Astrocyte (in vitro differentiated cells and primary cell): ENCODE measurements at regions not wholly inside any gene's neighbourhood (a gene's known extent, or its start where the extent isn't known, plus 50 kb on each side); places are given as distances from the start of the nearest gene placed in this dataset.
"Not testable (repeated sequence)": the region's sequence is repeated elsewhere in the genome, so short reads cannot be mapped to it uniquely, and the experiment has no call there.

Experiments
- DNase-seq: peaks from one replicate; pipeline ENCODE4 v3.0.0-alpha.2; 2010; ENCODE audit warnings: low read depth
- FAIRE-seq: peaks from 2 replicates; lab custom pipeline; 2011; peaks lifted over from hg19 to GRCh38; lab: Jason Lieb, UNC
- H2AFZ ChIP-seq: 2 replicates; pipeline ENCODE4 v1.6.0; 2012; ENCODE audit warnings: low read depth, low read length, inconsistent platforms
- H3K27ac ChIP-seq: 2 replicates; pipeline ENCODE4 v1.5.1; 2011; ENCODE audit warnings: low read depth, low read length, inconsistent platforms
- H3K27me3 ChIP-seq: 2 replicates; pipeline ENCODE4 v1.6.0; 2011; ENCODE audit warnings: low read length, inconsistent platforms; ENCODE audit not compliant: insufficient read depth
- H3K36me3 ChIP-seq: 2 replicates; pipeline ENCODE4 v1.5.1; 2011; ENCODE audit warnings: low read length, inconsistent platforms; ENCODE audit not compliant: insufficient read depth
- H3K4me1 ChIP-seq: 2 replicates; pipeline ENCODE4 v1.5.1; 2011; ENCODE audit warnings: low read length, inconsistent platforms; ENCODE audit not compliant: insufficient read depth
- H3K4me2 ChIP-seq: 2 replicates; pipeline ENCODE4 v1.6.0; 2012; ENCODE audit warnings: low read length, inconsistent platforms
- H3K4me3 ChIP-seq: 2 replicates; pipeline ENCODE4 v1.5.1; 2011; ENCODE audit warnings: low read depth, mild to moderate bottlenecking, low read length, inconsistent platforms; ENCODE audit not compliant: insufficient read depth
- H3K79me2 ChIP-seq: 2 replicates; pipeline ENCODE4 v1.6.0; 2012; ENCODE audit warnings: mild to moderate bottlenecking, low read length, inconsistent platforms; ENCODE audit not compliant: insufficient read depth
- H3K9ac ChIP-seq: 2 replicates; pipeline ENCODE4 v1.6.0; 2012; ENCODE audit warnings: mild to moderate bottlenecking, low read length, inconsistent platforms
- H3K9me3 ChIP-seq: 2 replicates; pipeline ENCODE4 v1.5.1; 2012; ENCODE audit warnings: low read depth, mild to moderate bottlenecking, low read length, inconsistent platforms; ENCODE audit not compliant: insufficient read depth
- H4K20me1 ChIP-seq: 2 replicates; pipeline ENCODE4 v1.6.0; 2012; ENCODE audit warnings: low read length, inconsistent platforms; ENCODE audit not compliant: insufficient read depth
- H3K27ac Mint-ChIP-seq: one replicate; pipeline ENCODE4 v1.8.0; 2021; ENCODE audit warnings: mild to moderate bottlenecking, mixed read lengths; ENCODE audit not compliant: unreplicated experiment
- H3K27me3 Mint-ChIP-seq: one replicate; pipeline ENCODE4 v1.8.0; 2021; ENCODE audit warnings: low read depth, mixed read lengths; ENCODE audit not compliant: unreplicated experiment
- H3K36me3 Mint-ChIP-seq: one replicate; pipeline ENCODE4 v1.8.0; 2021; ENCODE audit warnings: low read depth, mixed read lengths; ENCODE audit not compliant: unreplicated experiment
- H3K4me1 Mint-ChIP-seq: one replicate; pipeline ENCODE4 v1.8.0; 2021; ENCODE audit warnings: low read depth, mixed read lengths; ENCODE audit not compliant: unreplicated experiment
- H3K4me3 Mint-ChIP-seq: one replicate; pipeline ENCODE4 v1.8.0; 2021; ENCODE audit warnings: mild to moderate bottlenecking, moderate library complexity, mixed read lengths; ENCODE audit not compliant: unreplicated experiment
- H3K9me3 Mint-ChIP-seq: one replicate; pipeline ENCODE4 v1.8.0; 2021; ENCODE audit warnings: mild to moderate bottlenecking, mixed read lengths; ENCODE audit not compliant: unreplicated experiment
- EZH2 ChIP-seq: IDR thresholded peaks from 2 replicates; pipeline ENCODE4 v1.6.1; 2012; ENCODE audit warnings: mild to moderate bottlenecking, low read length, inconsistent platforms; ENCODE audit not compliant: insufficient read depth
- TF ChIP-seq, protein P1 (sequence below): IDR thresholded peaks from 2 replicates; pipeline ENCODE4 v1.5.1; 2011; ENCODE audit warnings: low read depth, mild to moderate bottlenecking, inconsistent platforms, low read length, moderate library complexity; ENCODE audit not compliant: insufficient read depth

DNA sequence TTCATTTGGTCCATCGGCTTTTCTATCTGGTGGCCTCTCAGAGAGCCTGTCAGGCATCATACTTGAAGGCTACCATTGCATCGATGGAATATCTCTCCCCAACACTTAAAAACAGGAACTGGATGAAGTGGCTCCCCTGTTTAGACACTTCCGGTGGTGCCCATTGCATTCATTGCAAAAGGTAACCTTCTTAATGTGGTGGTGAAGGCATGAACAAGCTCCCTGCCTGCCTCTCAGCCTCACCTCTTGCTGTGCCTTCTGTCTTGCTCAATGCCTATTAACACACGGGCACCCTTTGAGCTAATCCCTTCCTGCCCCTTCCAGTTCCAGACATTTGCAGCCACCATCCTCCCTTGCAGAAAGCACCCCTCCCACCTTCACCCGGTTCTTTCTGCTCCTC is 233.1 kb upstream of the MSX2 start:
- Histone ChIP-seq H3K4me2 (no peak overlapping the region), H3K27me3 (no peaks in the 10 kb centered on the region), H3K9me3 (no peaks in the 10 kb centered on the region), H4K20me1 (no peaks in the 10 kb centered on the region), H3K27ac (no peak overlapping the region), H3K36me3 (no peaks in the 10 kb centered on the region), H3K4me1 (no peaks in the 10 kb centered on the region), H3K79me2 (no peaks in the 10 kb centered on the region), H3K9ac (no peak overlapping the region), H3K4me3 (no peak overlapping the region), H2AFZ (no peak overlapping the region)
- H3K27me3 Mint-ChIP-seq, result peaks cover 9% of the 10 kb centered on the region
- H3K4me1 Mint-ChIP-seq, result no peaks in the 10 kb centered on the region
- no peak overlapping the region for H3K4me3 Mint-ChIP-seq
- DNase-seq (no peak), FAIRE-seq (no peak)
- H3K27ac Mint-ChIP-seq, result no peak overlapping the region
- TF ChIP-seq, protein P1, sequence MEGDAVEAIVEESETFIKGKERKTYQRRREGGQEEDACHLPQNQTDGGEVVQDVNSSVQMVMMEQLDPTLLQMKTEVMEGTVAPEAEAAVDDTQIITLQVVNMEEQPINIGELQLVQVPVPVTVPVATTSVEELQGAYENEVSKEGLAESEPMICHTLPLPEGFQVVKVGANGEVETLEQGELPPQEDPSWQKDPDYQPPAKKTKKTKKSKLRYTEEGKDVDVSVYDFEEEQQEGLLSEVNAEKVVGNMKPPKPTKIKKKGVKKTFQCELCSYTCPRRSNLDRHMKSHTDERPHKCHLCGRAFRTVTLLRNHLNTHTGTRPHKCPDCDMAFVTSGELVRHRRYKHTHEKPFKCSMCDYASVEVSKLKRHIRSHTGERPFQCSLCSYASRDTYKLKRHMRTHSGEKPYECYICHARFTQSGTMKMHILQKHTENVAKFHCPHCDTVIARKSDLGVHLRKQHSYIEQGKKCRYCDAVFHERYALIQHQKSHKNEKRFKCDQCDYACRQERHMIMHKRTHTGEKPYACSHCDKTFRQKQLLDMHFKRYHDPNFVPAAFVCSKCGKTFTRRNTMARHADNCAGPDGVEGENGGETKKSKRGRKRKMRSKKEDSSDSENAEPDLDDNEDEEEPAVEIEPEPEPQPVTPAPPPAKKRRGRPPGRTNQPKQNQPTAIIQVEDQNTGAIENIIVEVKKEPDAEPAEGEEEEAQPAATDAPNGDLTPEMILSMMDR, result no peak
- no peaks in the 10 kb centered on the region for H3K9me3 Mint-ChIP-seq
- no peaks in the 10 kb centered on the region for H3K36me3 Mint-ChIP-seq

DNA sequence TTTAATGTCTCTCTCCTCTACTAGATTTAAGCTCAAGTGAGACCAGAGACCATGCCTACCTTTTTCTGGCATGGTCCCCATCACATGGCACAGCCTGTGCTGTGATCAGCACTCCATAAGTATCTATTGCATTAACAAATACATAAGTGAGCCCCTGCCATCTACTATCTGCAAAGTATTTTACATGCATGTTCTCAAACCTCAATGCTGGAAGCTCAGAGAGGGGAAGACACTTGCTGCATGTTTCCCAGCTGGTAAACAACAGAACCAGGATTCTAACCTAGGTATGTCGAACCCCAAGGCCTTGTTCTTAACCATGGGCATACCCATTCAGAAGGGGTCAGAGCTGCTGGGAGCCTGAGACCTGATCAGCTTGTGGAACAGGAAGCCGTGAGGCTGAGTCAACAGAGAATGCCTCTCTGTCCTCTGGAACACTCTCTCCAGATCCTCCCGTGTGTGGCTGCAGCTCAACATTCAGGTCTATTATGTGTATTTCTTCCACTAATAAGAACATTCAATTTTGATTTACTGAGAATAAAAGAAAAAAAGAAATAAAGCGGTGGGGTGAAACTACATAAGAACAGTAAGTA is 232.5 kb upstream of the MSX2 start:
- Histone ChIP-seq H3K27ac (no peak overlapping the region), H3K4me2 (no peak overlapping the region), H3K27me3 (no peaks in the 10 kb centered on the region), H4K20me1 (no peaks in the 10 kb centered on the region), H3K79me2 (no peaks in the 10 kb centered on the region), H3K9ac (no peak overlapping the region), H3K36me3 (no peaks in the 10 kb centered on the region), H3K4me3 (no peak overlapping the region), H2AFZ (no peak overlapping the region), H3K4me1 (no peaks in the 10 kb centered on the region), H3K9me3 (no peaks in the 10 kb centered on the region)
- no peak for TF ChIP-seq EZH2
- TF ChIP-seq, protein P1, result no peak
- H3K9me3 Mint-ChIP-seq, result no peaks in the 10 kb centered on the region
- no peaks in the 10 kb centered on the region for H3K36me3 Mint-ChIP-seq
- no peak overlapping the region for H3K4me3 Mint-ChIP-seq
- no peak overlapping the region for H3K27ac Mint-ChIP-seq
- DNase-seq (no peak), FAIRE-seq (no peak)
- peaks cover 9% of the 10 kb centered on the region for H3K27me3 Mint-ChIP-seq
- no peaks in the 10 kb centered on the region for H3K4me1 Mint-ChIP-seq

DNA sequence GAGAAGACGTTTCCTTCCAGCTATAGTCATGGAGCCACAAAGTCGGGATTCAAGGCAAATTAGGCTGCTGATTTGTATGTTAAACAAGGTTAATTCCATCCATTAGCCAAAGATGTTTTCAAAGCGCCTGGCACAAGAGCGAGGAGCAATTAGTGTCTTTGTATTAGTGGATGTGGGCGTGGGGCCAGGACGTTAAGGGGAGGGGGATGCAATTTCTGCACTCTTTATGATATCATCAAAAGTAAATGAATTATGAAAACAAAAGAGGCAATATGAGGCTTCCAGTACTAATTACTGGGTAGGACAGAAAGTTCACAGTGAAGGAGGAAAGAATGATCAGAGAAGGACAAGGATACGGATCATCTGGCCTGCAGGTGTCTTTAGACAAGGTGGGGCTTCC is 230.9 kb upstream of the MSX2 start:
- no peak for FAIRE-seq
- H3K36me3 Mint-ChIP-seq, result no peaks in the 10 kb centered on the region

DNA sequence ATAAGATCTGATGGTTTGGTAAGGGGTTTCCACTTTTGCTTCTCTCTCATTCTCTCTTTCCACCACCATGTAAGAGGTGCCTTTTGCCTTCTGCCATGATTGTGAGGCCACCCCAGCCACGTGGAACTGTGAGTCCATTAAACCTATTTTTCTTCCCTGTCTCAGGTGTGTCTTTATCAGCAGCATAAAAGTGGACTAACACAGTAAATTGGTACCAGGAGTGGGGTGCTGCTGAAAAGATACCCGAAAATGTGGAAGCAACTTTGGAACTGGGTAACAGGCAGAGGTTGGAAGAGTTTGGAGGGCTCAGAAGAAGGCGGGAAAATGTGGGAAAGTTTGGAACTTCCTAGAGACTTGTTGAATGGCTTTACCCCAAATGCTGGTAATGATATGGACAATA is 226.4 kb upstream of the MSX2 start:
- not testable (repeated sequence) for H3K27ac ChIP-seq, H3K27me3 ChIP-seq, H2AFZ ChIP-seq, H4K20me1 ChIP-seq, FAIRE-seq, H3K79me2 ChIP-seq, H3K4me1 Mint-ChIP-seq, H3K9me3 ChIP-seq, H3K36me3 ChIP-seq, H3K9ac ChIP-seq, H3K27ac Mint-ChIP-seq, H3K4me2 ChIP-seq, DNase-seq, H3K4me3 ChIP-seq, H3K4me3 Mint-ChIP-seq, H3K4me1 ChIP-seq, H3K36me3 Mint-ChIP-seq
- peaks cover 28% of the 10 kb centered on the region for H3K9me3 Mint-ChIP-seq
- peaks cover 19% of the 10 kb centered on the region for H3K27me3 Mint-ChIP-seq

More for the DNA sequence above, 230.9 kb upstream of the MSX2 start:
- no peak overlapping the region for H3K4me3 ChIP-seq
- no peaks in the 10 kb centered on the region for H3K4me1 Mint-ChIP-seq
- H3K27me3 ChIP-seq, result no peaks in the 10 kb centered on the region
- H3K27ac Mint-ChIP-seq, result no peak overlapping the region
- H3K4me2 ChIP-seq, result no peak overlapping the region
- H3K79me2 ChIP-seq, result no peaks in the 10 kb centered on the region
- no peaks in the 10 kb centered on the region for H4K20me1 ChIP-seq
- no peak overlapping the region for H3K27ac ChIP-seq
- no peak overlapping the region for H3K9ac ChIP-seq
- no peaks in the 10 kb centered on the region for H3K4me1 ChIP-seq
- no peaks in the 10 kb centered on the region for H3K9me3 ChIP-seq
- H3K9me3 Mint-ChIP-seq, result peaks cover 10% of the 10 kb centered on the region
- H3K4me3 Mint-ChIP-seq, result no peak overlapping the region
- H3K27me3 Mint-ChIP-seq, result peaks cover 9% of the 10 kb centered on the region
- no peak for TF ChIP-seq EZH2
- TF ChIP-seq, protein P1, result no peak
- H3K36me3 ChIP-seq, result no peaks in the 10 kb centered on the region
- H2AFZ ChIP-seq, result no peak overlapping the region
- no peak for DNase-seq
